GM23338 (cell line): ENCODE measurements at regions not wholly inside any gene's neighbourhood (a gene's known extent, or its start where the extent isn't known, plus 50 kb on each side); places are given as distances from the start of the nearest gene placed in this dataset.

Experiments
- ATAC-seq: fragments of 200-7000 bp; cut with Tn5 transposase; 3 replicates; pipeline ENCODE4 v1.9.1; 2020
- DNase-seq: peaks from one replicate; pipeline ENCODE4 v3.0.0-alpha.2; 2015; ENCODE audit warnings: low spot score
- H2AFZ ChIP-seq: fragments of 200-600 bp; sonication (generic); 2 replicates; pipeline ENCODE4 v1.8.0; 2016; ENCODE audit warnings: antibody characterized with exemption, mild to moderate bottlenecking, moderate library complexity
- H3F3A ChIP-seq: fragments of 200-600 bp; sonication (generic); replicated peaks from 2 replicates; pipeline ENCODE4 v1.8.0; 2017; ENCODE audit warnings: antibody characterized with exemption, mixed run types, low read depth
- H3K27ac ChIP-seq: fragments of 200-600 bp; sonication (generic); 2 replicates; pipeline ENCODE4 v1.6.1; 2016; ENCODE audit warnings: low read depth
- H3K27me3 ChIP-seq: fragments of 200-600 bp; sonication (generic); 2 replicates; pipeline ENCODE4 v1.8.0; 2016; ENCODE audit warnings: mild to moderate bottlenecking, mixed run types, moderate library complexity; ENCODE audit not compliant: insufficient read depth
- H3K36me3 ChIP-seq: fragments of 200-600 bp; sonication (generic); 2 replicates; pipeline ENCODE4 v1.8.0; 2016; ENCODE audit warnings: mild to moderate bottlenecking; ENCODE audit not compliant: insufficient read depth
- H3K4me1 ChIP-seq: fragments of 200-600 bp; sonication (generic); 2 replicates; pipeline ENCODE4 v1.8.0; 2016; ENCODE audit warnings: mild to moderate bottlenecking, moderate library complexity; ENCODE audit not compliant: insufficient read depth
- H3K4me2 ChIP-seq: fragments of 200-600 bp; sonication (generic); 2 replicates; pipeline ENCODE4 v1.7.1; 2017; ENCODE audit warnings: mixed run types
- H3K4me3 ChIP-seq: fragments of 200-600 bp; sonication (generic); 2 replicates; pipeline ENCODE4 v1.6.1; 2016; ENCODE audit warnings: mixed run types
- H3K79me2 ChIP-seq: fragments of 200-600 bp; sonication (generic); replicated peaks from 2 replicates; pipeline ENCODE4 v1.8.0; 2017; ENCODE audit warnings: mild to moderate bottlenecking; ENCODE audit not compliant: insufficient read depth
- H3K9me2 ChIP-seq: fragments of 200-600 bp; sonication (generic); 2 replicates; pipeline ENCODE4 v1.8.0; 2017; ENCODE audit not compliant: insufficient read depth
- H4K20me1 ChIP-seq: fragments of 200-600 bp; sonication (generic); replicated peaks from 2 replicates; pipeline ENCODE4 v1.8.0; 2017; ENCODE audit warnings: mild to moderate bottlenecking; ENCODE audit not compliant: insufficient read depth
- H3K27ac Mint-ChIP-seq: 2 replicates; pipeline ENCODE4 v1.8.0; 2020; ENCODE audit warnings: inconsistent platforms, mild to moderate bottlenecking, moderate library complexity, mixed read lengths
- H3K27me3 Mint-ChIP-seq: 3 replicates; pipeline ENCODE4 v1.8.0; 2022; ENCODE audit warnings: low read depth, mild to moderate bottlenecking, moderate library complexity, mixed read lengths, inconsistent platforms; ENCODE audit not compliant: insufficient read depth, poor library complexity
- H3K36me3 Mint-ChIP-seq: 3 replicates; pipeline ENCODE4 v1.8.0; 2021; ENCODE audit warnings: low read depth, mild to moderate bottlenecking, inconsistent platforms, moderate library complexity, mixed read lengths
- H3K4me1 Mint-ChIP-seq: 3 replicates; pipeline ENCODE4 v1.8.0; 2020; ENCODE audit warnings: mild to moderate bottlenecking, inconsistent platforms, mixed read lengths
- H3K4me3 Mint-ChIP-seq: 3 replicates; pipeline ENCODE4 v1.8.0; 2021; ENCODE audit warnings: moderate library complexity, mild to moderate bottlenecking, inconsistent platforms, mixed read lengths
- H3K9me3 Mint-ChIP-seq: 3 replicates; pipeline ENCODE4 v1.8.0; 2020; ENCODE audit warnings: moderate library complexity, mild to moderate bottlenecking, inconsistent platforms, mixed read lengths
- CREB1 ChIP-seq: fragments of 250-450 bp; sonication (Bioruptor Pico); IDR thresholded peaks from 2 replicates; pipeline ENCODE4 v1.5.0; 2020; ENCODE audit warnings: low read depth, mild to moderate bottlenecking, moderate library complexity
- ETS1 ChIP-seq: IDR thresholded peaks from 2 replicates; pipeline ENCODE4 v1.6.1; 2016; ENCODE audit warnings: antibody characterized with exemption
- EZH2 ChIP-seq: fragments of 200-600 bp; sonication (generic); IDR thresholded peaks from one replicate; pipeline ENCODE4 v1.8.0; 2017; ENCODE audit warnings: antibody characterized with exemption, mild to moderate bottlenecking, low read depth; ENCODE audit not compliant: unreplicated experiment
- EZH2phosphoT487 ChIP-seq: fragments of 200-600 bp; sonication (generic); IDR thresholded peaks from one replicate; pipeline ENCODE4 v1.8.1; 2018; ENCODE audit warnings: antibody characterized with exemption; ENCODE audit not compliant: unreplicated experiment
- JUNB ChIP-seq: IDR thresholded peaks from one replicate; pipeline ENCODE4 v1.6.1; 2016; ENCODE audit warnings: antibody characterized with exemption; ENCODE audit not compliant: unreplicated experiment
- NANOG ChIP-seq: IDR thresholded peaks from 2 replicates; pipeline ENCODE4 v1.6.1; 2016; ENCODE audit warnings: antibody characterized with exemption, borderline replicate concordance
- POLR2AphosphoS5 ChIP-seq: IDR thresholded peaks from 2 replicates; pipeline ENCODE4 v1.6.1; 2016; ENCODE audit warnings: antibody characterized with exemption, low read depth
- STAT1 ChIP-seq: IDR thresholded peaks from one replicate; pipeline ENCODE4 v1.6.1; 2016; ENCODE audit warnings: antibody characterized with exemption; ENCODE audit not compliant: unreplicated experiment
- ZNF114 ChIP-seq: fragments of 250-450 bp; sonication (Bioruptor Pico); IDR thresholded peaks from 2 replicates; pipeline ENCODE4 v1.5.0; 2020; ENCODE audit warnings: mild to moderate bottlenecking, moderate library complexity
- ZNF331 ChIP-seq: fragments of 250-450 bp; sonication (Bioruptor Pico); IDR thresholded peaks from 2 replicates; pipeline ENCODE4 v1.5.0; 2020; ENCODE audit warnings: low read depth, mild to moderate bottlenecking, moderate library complexity
- TF ChIP-seq, protein P1 (sequence below): IDR thresholded peaks from one replicate; pipeline ENCODE4 v1.6.1; 2018; ENCODE audit warnings: antibody characterized with exemption; ENCODE audit not compliant: unreplicated experiment

DNA sequence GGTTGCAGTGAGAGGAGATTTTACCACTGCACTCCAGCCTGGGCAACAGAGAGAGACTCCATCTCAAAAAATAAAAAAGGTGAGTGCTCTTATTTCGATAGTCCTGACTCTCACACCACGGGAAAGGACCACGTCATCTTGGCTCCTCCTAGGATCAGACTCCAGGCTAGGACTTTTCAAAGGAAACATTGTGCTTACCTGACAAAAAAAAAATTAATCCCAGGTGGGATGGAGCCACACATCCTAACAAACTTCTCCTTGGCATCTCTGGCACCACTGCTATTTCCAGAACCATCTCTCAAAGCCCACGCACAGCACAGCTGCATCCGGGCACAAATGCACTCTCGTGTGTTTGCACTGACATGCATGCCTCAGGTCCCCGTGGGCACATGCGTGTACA lies 262.4 kb downstream of the ENGASE start:
- TF ChIP-seq ZNF331: no peak
- H3K36me3 Mint-ChIP-seq: no peaks in the 10 kb centered on the region
- Histone ChIP-seq H3K9me2 (no peaks in the 10 kb centered on the region), H3F3A (no peaks in the 10 kb centered on the region), H3K4me3 (no peak overlapping the region), H3K4me1 (no peaks in the 10 kb centered on the region), H3K27ac (no peak overlapping the region), H4K20me1 (no peaks in the 10 kb centered on the region), H2AFZ (no peak overlapping the region), H3K27me3 (no peaks in the 10 kb centered on the region), H3K79me2 (no peaks in the 10 kb centered on the region), H3K4me2 (no peak overlapping the region), H3K36me3 (no peaks in the 10 kb centered on the region)
- DNase-seq (no peak), ATAC-seq (no peak)
- peaks cover 22% of the 10 kb centered on the region for H3K4me1 Mint-ChIP-seq
- no peak overlapping the region for H3K4me3 Mint-ChIP-seq
- H3K27me3 Mint-ChIP-seq: peaks cover 9% of the 10 kb centered on the region
- no peak overlapping the region for H3K27ac Mint-ChIP-seq
- no peaks in the 10 kb centered on the region; the same call in 2 of the 3 replicates for H3K9me3 Mint-ChIP-seq

DNA sequence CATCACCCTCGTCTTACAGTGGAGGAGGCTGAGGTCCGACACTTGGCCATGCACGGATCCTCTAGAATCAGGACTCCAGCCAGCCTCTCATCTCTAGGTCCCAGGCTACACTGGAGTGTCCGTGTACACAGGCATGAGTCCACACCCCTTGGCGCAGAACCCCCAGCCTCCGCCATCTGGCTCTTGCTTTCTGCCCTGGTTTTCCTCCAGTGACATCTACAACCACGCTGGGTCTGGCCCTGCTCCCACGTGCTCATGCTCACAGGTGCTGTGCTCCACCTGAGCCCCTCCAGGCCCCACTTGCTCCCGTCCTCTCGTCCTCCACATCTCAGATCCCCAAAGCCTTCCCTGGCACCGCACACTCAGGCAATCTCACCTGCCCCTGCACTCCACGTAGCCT lies 260.8 kb downstream of the ENGASE start:
- DNase-seq (no peak), ATAC-seq (no peak)
- peaks cover 13% of the 10 kb centered on the region for H3K27me3 Mint-ChIP-seq
- no peak overlapping the region for H3K27ac ChIP-seq
- TF ChIP-seq JUNB: no peak
- TF ChIP-seq NANOG: no peak
- TF ChIP-seq STAT1: no peak
- no peak for TF ChIP-seq ZNF114 (CRISPR knock-in tag)
- TF ChIP-seq EZH2: no peak
- TF ChIP-seq POLR2AphosphoS5: no peak
- TF ChIP-seq, protein P1, sequence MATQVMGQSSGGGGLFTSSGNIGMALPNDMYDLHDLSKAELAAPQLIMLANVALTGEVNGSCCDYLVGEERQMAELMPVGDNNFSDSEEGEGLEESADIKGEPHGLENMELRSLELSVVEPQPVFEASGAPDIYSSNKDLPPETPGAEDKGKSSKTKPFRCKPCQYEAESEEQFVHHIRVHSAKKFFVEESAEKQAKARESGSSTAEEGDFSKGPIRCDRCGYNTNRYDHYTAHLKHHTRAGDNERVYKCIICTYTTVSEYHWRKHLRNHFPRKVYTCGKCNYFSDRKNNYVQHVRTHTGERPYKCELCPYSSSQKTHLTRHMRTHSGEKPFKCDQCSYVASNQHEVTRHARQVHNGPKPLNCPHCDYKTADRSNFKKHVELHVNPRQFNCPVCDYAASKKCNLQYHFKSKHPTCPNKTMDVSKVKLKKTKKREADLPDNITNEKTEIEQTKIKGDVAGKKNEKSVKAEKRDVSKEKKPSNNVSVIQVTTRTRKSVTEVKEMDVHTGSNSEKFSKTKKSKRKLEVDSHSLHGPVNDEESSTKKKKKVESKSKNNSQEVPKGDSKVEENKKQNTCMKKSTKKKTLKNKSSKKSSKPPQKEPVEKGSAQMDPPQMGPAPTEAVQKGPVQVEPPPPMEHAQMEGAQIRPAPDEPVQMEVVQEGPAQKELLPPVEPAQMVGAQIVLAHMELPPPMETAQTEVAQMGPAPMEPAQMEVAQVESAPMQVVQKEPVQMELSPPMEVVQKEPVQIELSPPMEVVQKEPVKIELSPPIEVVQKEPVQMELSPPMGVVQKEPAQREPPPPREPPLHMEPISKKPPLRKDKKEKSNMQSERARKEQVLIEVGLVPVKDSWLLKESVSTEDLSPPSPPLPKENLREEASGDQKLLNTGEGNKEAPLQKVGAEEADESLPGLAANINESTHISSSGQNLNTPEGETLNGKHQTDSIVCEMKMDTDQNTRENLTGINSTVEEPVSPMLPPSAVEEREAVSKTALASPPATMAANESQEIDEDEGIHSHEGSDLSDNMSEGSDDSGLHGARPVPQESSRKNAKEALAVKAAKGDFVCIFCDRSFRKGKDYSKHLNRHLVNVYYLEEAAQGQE: no peak
- H3K4me3 ChIP-seq: no peak overlapping the region
- no peak overlapping the region for H2AFZ ChIP-seq
- H3K9me3 Mint-ChIP-seq: no peaks in the 10 kb centered on the region; the same call in 2 of the 3 replicates
- no peaks in the 10 kb centered on the region for H3K4me1 ChIP-seq
- peaks cover 32% of the 10 kb centered on the region for H3K4me1 Mint-ChIP-seq
- H3K27me3 ChIP-seq: no peaks in the 10 kb centered on the region
- no peak overlapping the region for H3K27ac Mint-ChIP-seq
- H3K4me3 Mint-ChIP-seq: no peak overlapping the region
- no peaks in the 10 kb centered on the region for H3K36me3 Mint-ChIP-seq
- H3K79me2 ChIP-seq: no peaks in the 10 kb centered on the region
- H3K4me2 ChIP-seq: no peak overlapping the region
- no peaks in the 10 kb centered on the region for H3F3A ChIP-seq
- H4K20me1 ChIP-seq: no peaks in the 10 kb centered on the region
- H3K36me3 ChIP-seq: no peaks in the 10 kb centered on the region
- H3K9me2 ChIP-seq: no peaks in the 10 kb centered on the region

DNA sequence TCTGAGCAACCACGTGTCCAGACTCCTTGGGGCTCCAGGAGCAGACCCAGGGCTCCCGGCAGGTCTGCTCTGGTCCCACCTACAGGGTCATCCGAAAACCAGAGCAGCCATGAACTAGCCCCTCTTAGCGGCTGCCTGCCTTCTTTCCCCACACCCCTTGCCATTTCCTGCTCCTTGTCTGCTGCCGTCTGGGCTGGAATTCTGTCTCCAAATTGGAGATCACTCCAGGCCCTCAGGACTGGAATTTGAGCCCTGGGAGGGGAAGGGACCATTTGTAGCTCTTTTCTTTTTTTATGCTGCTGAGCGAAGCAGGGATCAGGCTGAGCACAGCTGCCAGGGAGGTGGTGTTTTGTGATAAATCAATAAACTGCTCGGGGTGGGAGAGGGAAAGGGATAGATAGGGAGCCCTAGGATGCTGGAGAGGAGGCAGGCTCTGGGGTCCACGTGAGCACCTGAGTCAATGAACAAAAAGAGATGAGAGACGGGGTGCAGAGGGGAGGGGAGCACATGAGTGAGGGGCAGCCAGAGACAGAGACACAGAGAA lies 257.5 kb downstream of the ENGASE start:
- ATAC-seq (peak; percentile 68), DNase-seq (peak; percentile 43)
- no peaks in the 10 kb centered on the region for H3K4me1 ChIP-seq
- H3K27me3 ChIP-seq: no peaks in the 10 kb centered on the region
- Mint-ChIP-seq H3K9me3 (no peaks in the 10 kb centered on the region; the same call in 2 of the 3 replicates), H3K27ac (no peak overlapping the region), H3K27me3 (peaks cover 17% of the 10 kb centered on the region), H3K36me3 (no peaks in the 10 kb centered on the region), H3K4me1 (peaks cover 30% of the 10 kb centered on the region), H3K4me3 (no peak overlapping the region; the same call in 2 of the 3 replicates)
- H2AFZ ChIP-seq: peak overlapping the region; percentile 63; the same call in 1 of the 2 replicates
- H3K27ac ChIP-seq: no peak overlapping the region
- H3K79me2 ChIP-seq: no peaks in the 10 kb centered on the region
- H3K4me2 ChIP-seq: no peak overlapping the region
- no peaks in the 10 kb centered on the region for H3F3A ChIP-seq
- H3K4me3 ChIP-seq: no peak overlapping the region
- no peaks in the 10 kb centered on the region for H4K20me1 ChIP-seq
- TF ChIP-seq, protein P1: no peak
- no peak for TF ChIP-seq JUNB
- TF ChIP-seq CREB1 (CRISPR knock-in tag): no peak
- TF ChIP-seq POLR2AphosphoS5: no peak
- TF ChIP-seq STAT1: no peak
- no peak for TF ChIP-seq EZH2phosphoT487
- TF ChIP-seq ETS1: no peak
- no peak for TF ChIP-seq EZH2
- no peaks in the 10 kb centered on the region for H3K9me2 ChIP-seq
- H3K36me3 ChIP-seq: no peaks in the 10 kb centered on the region
